ENCODE measurements at regions not wholly inside any gene's neighbourhood (a gene's known extent, or its start where the extent isn't known, plus 50 kb on each side); places are given as distances from the start of the nearest gene placed in this dataset.

DNA sequence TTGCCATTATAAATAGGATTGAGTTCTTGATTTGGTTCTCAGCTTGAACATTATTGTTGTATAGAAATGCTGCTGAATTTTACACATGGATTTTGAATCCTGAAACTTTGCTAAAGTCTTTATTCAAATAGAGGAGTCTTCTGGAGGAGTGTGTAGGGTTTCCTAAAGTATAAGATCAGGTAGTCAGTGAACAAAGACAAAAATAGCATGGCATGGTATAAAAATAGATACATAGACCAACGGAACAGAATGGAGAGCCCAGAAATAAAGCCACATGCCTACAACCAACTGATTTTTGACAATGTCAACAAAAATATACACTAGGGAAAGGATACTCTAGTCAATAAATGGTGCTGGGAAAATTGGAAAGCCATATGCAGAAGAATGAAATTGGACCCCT, 740.1 kb downstream of the QKI start:
- H3K79me2 ChIP-seq, result no peaks in the 10 kb centered on the region
- no peaks in the 10 kb centered on the region for H3K4me1 ChIP-seq (ENCODE audit: insufficient read depth)
- 83% methylated on average over 1 of the region's 1 CpG for whole genome bisulfite sequencing (ENCODE audit: low lambda C conversion rate, missing lambda C conversion rate)
- no peak for DNase-seq (ENCODE audit: low spot score)
- no peak overlapping the region for H3K4me2 ChIP-seq
- H2AFZ ChIP-seq, result no peak overlapping the region
- H3K9me3 ChIP-seq (ENCODE audit: low read depth), result no peaks in the 10 kb centered on the region
- TF ChIP-seq EZH2phosphoT487 (IDR thresholded peaks at IDR 0.05; ENCODE audit: low read depth, severe bottlenecking, unreplicated experiment) (no peak), EZH2 (IDR thresholded peaks at IDR 0.05; ENCODE audit: borderline replicate concordance) (no peak), CTCF (IDR thresholded peaks at IDR 0.05; ENCODE audit: poor library complexity) (no peak)
- H4K20me1 ChIP-seq (ENCODE audit: insufficient read depth, poor library complexity, severe bottlenecking), result no peaks in the 10 kb centered on the region
- no peak overlapping the region for H3K4me3 ChIP-seq
- H3K9me2 ChIP-seq (replicated peaks; ENCODE audit: insufficient read depth), result no peaks in the 10 kb centered on the region
- H3K36me3 ChIP-seq (replicated peaks; ENCODE audit: insufficient read depth, low read depth), result no peaks in the 10 kb centered on the region
- no peaks in the 10 kb centered on the region for H3K27me3 ChIP-seq
- H3K27ac ChIP-seq, result no peak overlapping the region

- Histone ChIP-seq H3K4me1 (ENCODE audit: insufficient read depth) (no peaks in the 10 kb centered on the region), H2AFZ (no peak overlapping the region), H3K4me3 (no peak overlapping the region), H3K4me2 (no peak overlapping the region), H3K9me2 (replicated peaks; ENCODE audit: insufficient read depth) (no peaks in the 10 kb centered on the region), H3K27ac (no peak overlapping the region), H3K36me3 (replicated peaks; ENCODE audit: insufficient read depth, low read depth) (no peaks in the 10 kb centered on the region), H4K20me1 (ENCODE audit: insufficient read depth, poor library complexity, severe bottlenecking) (no peaks in the 10 kb centered on the region), H3K27me3 (no peaks in the 10 kb centered on the region), H3K9me3 (ENCODE audit: low read depth) (no peaks in the 10 kb centered on the region), H3K79me2 (no peaks in the 10 kb centered on the region)
- no peak for TF ChIP-seq EZH2phosphoT487 (IDR thresholded peaks at IDR 0.05; ENCODE audit: low read depth, severe bottlenecking, unreplicated experiment)
- TF ChIP-seq CTCF (IDR thresholded peaks at IDR 0.05; ENCODE audit: poor library complexity), result no peak
- TF ChIP-seq EZH2 (IDR thresholded peaks at IDR 0.05; ENCODE audit: borderline replicate concordance), result no peak
- no peak for DNase-seq (ENCODE audit: low spot score)
- WGBS (ENCODE audit: low lambda C conversion rate, missing lambda C conversion rate), result 73% methylated on average over 3 of the region's 3 CpGs
Observed at GRCh38 chr6:164152611-164153010, 738.1 kb downstream of the QKI start.

GRCh38 chr6:164151161-164152120, 736.9 kb downstream of the QKI start:
- Histone ChIP-seq H2AFZ (no peak overlapping the region), H3K9me2 (replicated peaks; ENCODE audit: insufficient read depth) (no peaks in the 10 kb centered on the region), H3K27ac (no peak overlapping the region), H3K79me2 (no peaks in the 10 kb centered on the region), H3K9me3 (ENCODE audit: low read depth) (no peaks in the 10 kb centered on the region), H3K4me3 (no peak overlapping the region), H3K27me3 (no peaks in the 10 kb centered on the region), H3K4me2 (no peak overlapping the region), H4K20me1 (ENCODE audit: insufficient read depth, poor library complexity, severe bottlenecking) (no peaks in the 10 kb centered on the region), H3K4me1 (ENCODE audit: insufficient read depth) (no peaks in the 10 kb centered on the region), H3K36me3 (replicated peaks; ENCODE audit: insufficient read depth, low read depth) (no peaks in the 10 kb centered on the region)
- TF ChIP-seq EZH2phosphoT487 (IDR thresholded peaks at IDR 0.05; ENCODE audit: low read depth, severe bottlenecking, unreplicated experiment) (no peak), CTCF (IDR thresholded peaks at IDR 0.05; ENCODE audit: poor library complexity) (no peak), EZH2 (IDR thresholded peaks at IDR 0.05; ENCODE audit: borderline replicate concordance) (no peak)
- WGBS (ENCODE audit: low lambda C conversion rate, missing lambda C conversion rate), result 80% methylated on average over 19 of the region's 19 CpGs
- DNase-seq (ENCODE audit: low spot score), result no peak
